ENCODE measurements at regions not wholly inside any gene's neighbourhood (a gene's known extent, or its start where the extent isn't known, plus 50 kb on each side); places are given as distances from the start of the nearest gene placed in this dataset.

GRCh38 chr5:82649943-82650342, 371.8 kb upstream of the RPS23 start:
- TF ChIP-seq CTCF (conservative IDR thresholded peaks at IDR 0.05; ENCODE audit: low read length): no peak
- TF ChIP-seq EZH2phosphoT487 (IDR thresholded peaks at IDR 0.05; ENCODE audit: borderline replicate concordance, low read depth, low read length): no peak
